ENCODE measurements at regions not wholly inside any gene's neighbourhood (a gene's known extent, or its start where the extent isn't known, plus 50 kb on each side); places are given as distances from the start of the nearest gene placed in this dataset.
"Not testable (repeated sequence)": the region's sequence is repeated elsewhere in the genome, so short reads cannot be mapped to it uniquely, and the experiment has no call there.

DNA sequence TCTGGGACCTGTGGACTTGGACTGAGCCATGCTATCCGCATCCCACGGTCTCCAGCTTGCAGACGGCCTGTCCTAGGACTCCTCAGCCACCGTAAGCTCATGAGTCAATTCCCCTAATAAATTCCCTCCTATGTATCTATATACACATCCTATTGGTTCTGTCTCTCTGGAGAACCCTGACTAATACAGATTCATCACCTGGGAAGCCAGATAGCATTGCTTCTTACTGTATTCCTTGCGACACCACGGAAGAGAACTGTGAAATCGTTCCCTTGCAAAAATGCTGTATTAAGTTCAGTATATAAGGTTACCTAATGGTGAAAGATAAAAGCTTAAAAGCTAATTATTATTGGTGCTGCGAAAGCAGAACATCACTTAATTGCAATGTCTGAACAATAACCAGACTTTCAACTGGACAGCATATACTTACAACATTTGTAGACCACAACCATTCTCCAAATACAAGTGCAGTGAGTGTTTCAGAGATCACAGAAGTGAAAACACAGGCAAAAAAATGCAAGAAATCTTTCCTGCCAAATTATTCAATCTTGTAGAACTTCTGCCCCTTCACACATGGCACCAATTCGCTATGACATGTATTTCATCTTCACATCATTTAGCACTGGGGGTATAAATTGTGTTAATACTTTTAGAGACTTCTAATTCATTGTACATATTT, 352.9 kb downstream of the TXNL1 start:
- H3K36me3 ChIP-seq (ENCODE audit: control insufficient read depth, insufficient read depth, low read length): no peaks in the 10 kb centered on the region
- H3K4me1 ChIP-seq (ENCODE audit: control insufficient read depth, insufficient read depth, low read length): no peaks in the 10 kb centered on the region
- no peak overlapping the region for H3K9ac ChIP-seq (ENCODE audit: low read depth, low read length)
- no peaks in the 10 kb centered on the region for H3K9me3 ChIP-seq (ENCODE audit: control insufficient read depth, insufficient read depth, low read length)
- no peak overlapping the region for H3K4me3 ChIP-seq (ENCODE audit: low read depth, low read length)
- H3K27me3 ChIP-seq (ENCODE audit: control insufficient read depth, insufficient read depth, low read length): no peaks in the 10 kb centered on the region

DNA sequence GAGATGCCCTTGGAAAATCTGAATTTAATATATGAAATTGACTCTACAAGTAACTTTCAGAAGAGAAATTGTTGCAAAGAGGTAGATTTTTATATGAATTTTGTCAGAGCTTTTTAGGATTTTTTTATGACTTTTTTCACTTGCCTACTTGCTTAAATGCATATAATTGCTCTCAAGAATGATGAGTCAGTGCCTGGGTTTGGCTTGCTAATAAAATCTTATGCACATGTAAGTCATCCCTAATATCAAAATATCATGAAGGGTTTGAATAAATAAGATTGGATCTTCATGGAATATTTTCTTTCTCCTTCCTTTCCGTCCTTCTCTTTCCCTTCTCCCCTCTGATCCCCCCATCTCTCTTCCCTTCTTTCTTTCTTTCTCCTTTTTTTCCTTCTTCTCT, 354.1 kb downstream of the TXNL1 start:
- no peaks in the 10 kb centered on the region for H3K9me3 ChIP-seq (ENCODE audit: control insufficient read depth, insufficient read depth, low read length)
- H3K4me1 ChIP-seq (ENCODE audit: control insufficient read depth, insufficient read depth, low read length): no peaks in the 10 kb centered on the region
- H3K27me3 ChIP-seq (ENCODE audit: control insufficient read depth, insufficient read depth, low read length): no peaks in the 10 kb centered on the region
- no peak overlapping the region for H3K4me3 ChIP-seq (ENCODE audit: low read depth, low read length)
- no peak overlapping the region for H3K9ac ChIP-seq (ENCODE audit: low read depth, low read length)
- H3K36me3 ChIP-seq (ENCODE audit: control insufficient read depth, insufficient read depth, low read length): no peaks in the 10 kb centered on the region

DNA sequence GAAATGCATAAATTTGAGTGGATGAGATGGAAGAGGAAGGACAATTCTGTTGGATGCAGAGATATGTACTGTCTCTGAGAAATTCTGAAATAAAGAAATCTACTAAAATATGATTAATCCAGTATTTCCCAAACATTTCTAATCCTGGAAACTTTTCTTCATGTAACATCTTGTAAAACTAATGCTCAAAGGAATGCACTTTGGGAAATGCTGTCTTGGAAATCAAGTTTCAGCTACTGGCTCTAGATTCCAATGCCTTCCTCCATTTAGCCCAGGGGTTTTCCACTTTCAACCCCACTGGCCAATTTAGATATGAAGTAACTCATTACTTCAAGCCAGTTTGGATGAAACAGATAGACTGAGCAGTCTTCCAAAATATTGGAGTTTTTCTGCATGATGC, 355.1 kb downstream of the TXNL1 start:
- Histone ChIP-seq H3K27me3 (ENCODE audit: control insufficient read depth, insufficient read depth, low read length) (no peaks in the 10 kb centered on the region), H3K4me1 (ENCODE audit: control insufficient read depth, insufficient read depth, low read length) (no peaks in the 10 kb centered on the region), H3K9ac (ENCODE audit: low read depth, low read length) (no peak overlapping the region), H3K4me3 (ENCODE audit: low read depth, low read length) (no peak overlapping the region), H3K9me3 (ENCODE audit: control insufficient read depth, insufficient read depth, low read length) (no peaks in the 10 kb centered on the region), H3K36me3 (ENCODE audit: control insufficient read depth, insufficient read depth, low read length) (no peaks in the 10 kb centered on the region)

DNA sequence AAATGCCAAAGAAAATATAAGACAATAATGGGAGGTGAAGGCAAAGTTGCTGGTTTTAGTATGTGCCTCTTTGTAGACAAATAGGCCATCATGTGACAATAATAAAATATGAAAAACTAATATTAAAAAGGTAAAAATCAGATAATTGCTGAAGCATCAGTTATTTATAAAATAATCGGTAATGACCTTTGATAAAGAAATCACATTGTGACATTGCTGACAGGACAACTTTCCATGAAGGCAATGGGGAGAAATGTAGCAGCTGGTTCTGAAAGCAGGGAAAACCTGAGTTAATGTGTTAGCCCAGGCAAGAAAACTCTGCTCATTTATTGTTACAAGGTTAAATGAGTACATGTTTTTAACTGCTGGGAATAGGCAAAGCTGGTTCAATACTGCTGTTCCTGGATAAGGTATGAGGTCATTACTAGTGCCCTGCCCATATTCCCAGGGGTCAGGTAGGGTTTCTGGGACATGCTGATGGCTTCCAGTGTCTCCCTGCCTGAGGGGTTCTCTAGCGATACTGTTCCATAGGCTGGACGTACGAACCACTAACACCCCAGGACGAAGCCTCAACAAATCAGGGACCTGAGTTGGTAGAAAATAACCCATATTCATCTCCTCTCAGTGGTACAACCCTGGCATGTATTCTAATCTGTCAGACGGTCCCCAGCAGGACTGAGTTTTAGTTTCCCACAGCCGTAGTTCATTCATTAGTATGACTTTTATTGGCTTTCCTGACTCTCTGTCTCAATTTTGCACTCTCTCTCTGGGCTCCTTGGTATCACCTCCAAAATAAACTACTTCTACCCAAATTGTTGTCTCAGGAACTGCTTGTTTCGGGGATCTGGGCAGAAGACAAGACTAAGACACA, 355.9 kb downstream of the TXNL1 start:
- Histone ChIP-seq H3K4me1 (ENCODE audit: control insufficient read depth, insufficient read depth, low read length) (no peaks in the 10 kb centered on the region), H3K9ac (ENCODE audit: low read depth, low read length) (no peak overlapping the region), H3K27me3 (ENCODE audit: control insufficient read depth, insufficient read depth, low read length) (no peaks in the 10 kb centered on the region), H3K36me3 (ENCODE audit: control insufficient read depth, insufficient read depth, low read length) (no peaks in the 10 kb centered on the region), H3K4me3 (ENCODE audit: low read depth, low read length) (no peak overlapping the region), H3K9me3 (ENCODE audit: control insufficient read depth, insufficient read depth, low read length) (no peaks in the 10 kb centered on the region)

DNA sequence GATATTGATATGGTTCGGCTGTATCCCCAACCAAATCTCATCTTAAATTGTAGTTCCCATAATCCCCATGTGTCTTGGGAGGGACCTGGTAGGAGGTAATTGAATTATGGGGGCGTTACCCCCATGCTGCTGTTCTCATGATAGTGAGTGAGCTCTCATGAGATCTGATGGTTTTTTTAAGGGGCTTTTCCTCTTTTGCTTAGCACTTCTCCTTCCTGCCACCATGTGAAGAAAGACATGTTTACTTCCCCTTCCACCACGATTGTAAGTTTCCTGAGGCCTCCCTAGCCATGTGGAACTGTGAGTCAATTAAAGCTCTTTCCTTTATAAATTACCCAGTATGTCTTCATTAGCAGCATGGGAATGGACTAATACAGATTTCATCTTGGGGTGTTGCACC, 358.6 kb downstream of the TXNL1 start:
- H3K4me1 ChIP-seq (ENCODE audit: control insufficient read depth, insufficient read depth, low read length); H3K9me3 ChIP-seq (ENCODE audit: control insufficient read depth, insufficient read depth, low read length); H3K9ac ChIP-seq (ENCODE audit: low read depth, low read length); H3K27me3 ChIP-seq (ENCODE audit: control insufficient read depth, insufficient read depth, low read length); H3K36me3 ChIP-seq (ENCODE audit: control insufficient read depth, insufficient read depth, low read length); H3K4me3 ChIP-seq (ENCODE audit: low read depth, low read length): not testable (repeated sequence)

DNA sequence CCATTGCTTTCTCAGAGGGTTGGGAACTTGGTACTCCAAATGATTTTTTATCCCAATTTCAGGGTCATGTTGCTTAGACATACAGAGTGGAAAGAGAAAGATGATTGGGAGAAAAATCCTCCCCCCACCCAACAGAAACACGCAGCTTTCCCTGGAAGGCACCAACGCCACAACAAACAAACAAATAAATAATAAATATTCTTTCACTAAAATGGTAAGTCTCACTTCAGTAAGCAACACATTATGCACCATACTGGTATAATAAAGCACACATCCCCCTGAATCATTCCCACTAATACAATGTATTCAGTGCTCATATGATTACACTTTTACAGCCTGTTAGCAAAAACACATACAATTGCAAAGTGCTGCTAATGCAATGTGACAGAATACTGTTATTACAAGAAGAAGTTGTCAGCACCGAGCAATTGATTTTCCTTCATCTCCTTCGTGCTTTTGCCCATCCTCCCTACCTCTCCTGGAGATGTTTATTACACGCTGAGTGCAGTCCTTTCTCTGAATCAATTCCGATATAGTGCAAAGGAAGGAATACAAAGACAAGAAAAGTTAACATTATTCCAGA, 359.9 kb downstream of the TXNL1 start:
- Histone ChIP-seq H3K4me1 (ENCODE audit: control insufficient read depth, insufficient read depth, low read length) (no peaks in the 10 kb centered on the region), H3K36me3 (ENCODE audit: control insufficient read depth, insufficient read depth, low read length) (no peaks in the 10 kb centered on the region), H3K27me3 (ENCODE audit: control insufficient read depth, insufficient read depth, low read length) (no peaks in the 10 kb centered on the region), H3K9ac (ENCODE audit: low read depth, low read length) (no peak overlapping the region), H3K4me3 (ENCODE audit: low read depth, low read length) (no peak overlapping the region), H3K9me3 (ENCODE audit: control insufficient read depth, insufficient read depth, low read length) (no peaks in the 10 kb centered on the region)

DNA sequence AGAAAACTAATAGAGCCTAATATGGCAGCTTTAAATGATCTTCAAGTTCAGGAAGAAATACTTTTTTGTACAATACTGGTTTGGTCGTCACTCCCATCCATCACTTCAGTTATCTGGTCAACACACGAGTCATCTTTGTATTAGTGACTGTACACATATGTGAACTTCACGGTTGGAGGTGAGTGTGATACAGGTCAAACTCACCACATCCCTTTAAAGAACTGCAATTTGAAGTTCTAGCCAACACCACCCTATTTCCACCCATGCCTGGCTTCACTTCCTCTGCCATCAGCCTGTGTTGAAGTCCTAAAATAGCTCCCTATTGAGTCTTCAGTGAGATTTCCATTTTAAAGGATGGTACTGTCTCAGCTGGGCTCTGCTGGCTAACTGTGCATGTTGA, 361.9 kb downstream of the TXNL1 start:
- Histone ChIP-seq H3K27me3 (ENCODE audit: control insufficient read depth, insufficient read depth, low read length) (no peaks in the 10 kb centered on the region), H3K36me3 (ENCODE audit: control insufficient read depth, insufficient read depth, low read length) (no peaks in the 10 kb centered on the region), H3K4me1 (ENCODE audit: control insufficient read depth, insufficient read depth, low read length) (no peaks in the 10 kb centered on the region), H3K9me3 (ENCODE audit: control insufficient read depth, insufficient read depth, low read length) (no peaks in the 10 kb centered on the region), H3K9ac (ENCODE audit: low read depth, low read length) (no peak overlapping the region), H3K4me3 (ENCODE audit: low read depth, low read length) (no peak overlapping the region)

DNA sequence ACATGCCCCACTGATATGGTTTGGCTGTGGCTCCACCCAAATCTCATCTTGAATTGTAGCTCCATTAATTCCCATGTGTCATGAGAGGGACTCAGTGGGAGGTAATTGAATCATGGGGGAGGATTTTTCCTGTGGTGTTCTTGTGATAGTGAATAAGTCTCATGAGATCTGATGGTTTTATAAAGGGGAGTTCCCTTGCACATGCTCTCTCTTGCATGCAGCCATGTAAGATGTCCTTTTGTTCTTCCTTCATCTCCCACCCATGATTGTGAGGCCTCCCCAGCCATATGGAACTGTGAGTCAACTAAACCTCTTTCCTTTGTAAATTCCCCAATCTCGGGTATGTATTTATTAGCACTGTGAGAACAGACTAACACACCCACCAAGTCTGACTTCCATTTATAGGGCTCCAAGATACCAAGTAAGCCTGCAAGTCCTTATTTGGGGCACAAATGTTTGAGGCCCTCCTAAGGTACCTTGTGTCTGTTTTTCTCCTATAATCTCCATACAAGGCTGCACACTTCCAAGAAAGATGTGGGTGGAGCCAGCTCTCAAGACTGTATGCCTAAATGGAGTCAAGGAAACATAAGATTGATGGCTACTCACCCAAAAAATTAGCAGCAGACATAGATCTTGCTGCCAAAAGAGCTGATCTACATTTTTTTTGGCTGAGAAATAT, 364.7 kb downstream of the TXNL1 start:
- no peaks in the 10 kb centered on the region for H3K27me3 ChIP-seq (ENCODE audit: control insufficient read depth, insufficient read depth, low read length)
- no peaks in the 10 kb centered on the region for H3K4me1 ChIP-seq (ENCODE audit: control insufficient read depth, insufficient read depth, low read length)
- H3K9ac ChIP-seq (ENCODE audit: low read depth, low read length): no peak overlapping the region
- no peak overlapping the region for H3K4me3 ChIP-seq (ENCODE audit: low read depth, low read length)
- no peaks in the 10 kb centered on the region for H3K9me3 ChIP-seq (ENCODE audit: control insufficient read depth, insufficient read depth, low read length)
- no peaks in the 10 kb centered on the region for H3K36me3 ChIP-seq (ENCODE audit: control insufficient read depth, insufficient read depth, low read length)

DNA sequence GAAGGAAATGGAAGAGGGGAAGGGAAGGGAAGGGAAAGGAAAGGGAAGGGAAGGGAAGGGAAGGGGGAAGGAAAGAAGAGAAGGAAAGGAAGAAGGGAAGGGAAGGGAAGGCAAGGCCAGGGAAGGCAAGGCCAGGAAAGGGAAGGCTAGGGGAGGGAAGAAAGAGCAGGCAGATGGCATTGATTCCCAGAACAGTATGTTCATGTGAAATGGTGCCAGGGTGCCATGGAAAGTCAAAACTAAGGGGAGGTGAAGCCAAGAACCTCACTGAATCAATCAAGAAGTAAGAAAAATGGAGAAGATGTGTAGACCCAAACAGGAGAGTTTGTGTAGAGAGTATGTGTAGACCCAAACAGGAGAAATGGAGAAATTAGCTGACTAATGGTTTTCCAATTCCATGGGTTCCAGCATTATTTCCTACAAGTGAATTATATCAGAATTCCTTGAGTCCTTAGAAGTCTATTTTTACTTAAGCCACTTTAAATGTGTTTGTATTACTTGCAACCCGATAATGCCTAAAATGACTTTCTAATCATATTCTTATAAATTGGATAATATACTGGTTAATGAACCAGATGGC, 367.6 kb downstream of the TXNL1 start:
- Histone ChIP-seq H3K9ac (ENCODE audit: low read depth, low read length) (no peak overlapping the region), H3K36me3 (ENCODE audit: control insufficient read depth, insufficient read depth, low read length) (no peaks in the 10 kb centered on the region), H3K4me3 (ENCODE audit: low read depth, low read length) (no peak overlapping the region), H3K27me3 (ENCODE audit: control insufficient read depth, insufficient read depth, low read length) (no peaks in the 10 kb centered on the region), H3K9me3 (ENCODE audit: control insufficient read depth, insufficient read depth, low read length) (no peaks in the 10 kb centered on the region), H3K4me1 (ENCODE audit: control insufficient read depth, insufficient read depth, low read length) (no peaks in the 10 kb centered on the region)

DNA sequence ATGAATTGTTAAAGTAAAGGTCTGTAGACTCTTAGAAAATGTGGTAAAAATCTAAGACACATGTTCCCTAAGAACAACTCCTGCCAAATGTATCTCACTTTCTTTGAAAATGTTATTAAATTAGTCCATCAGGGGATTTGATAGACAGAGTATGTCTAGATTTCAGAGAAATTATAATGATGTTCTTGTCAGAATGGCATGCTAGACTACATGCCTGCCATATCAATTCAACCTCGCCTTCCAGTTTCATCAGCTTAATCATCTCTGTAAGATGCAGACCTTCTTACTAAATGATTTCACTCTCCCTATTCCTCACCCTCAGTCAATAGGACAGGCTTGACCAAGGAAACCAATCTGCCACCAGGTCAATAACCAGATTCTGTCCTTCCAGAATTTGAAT, 368.4 kb downstream of the TXNL1 start:
- Histone ChIP-seq H3K36me3 (ENCODE audit: control insufficient read depth, insufficient read depth, low read length) (no peaks in the 10 kb centered on the region), H3K4me1 (ENCODE audit: control insufficient read depth, insufficient read depth, low read length) (no peaks in the 10 kb centered on the region), H3K9me3 (ENCODE audit: control insufficient read depth, insufficient read depth, low read length) (no peaks in the 10 kb centered on the region), H3K4me3 (ENCODE audit: low read depth, low read length) (no peak overlapping the region), H3K9ac (ENCODE audit: low read depth, low read length) (no peak overlapping the region), H3K27me3 (ENCODE audit: control insufficient read depth, insufficient read depth, low read length) (no peaks in the 10 kb centered on the region)

DNA sequence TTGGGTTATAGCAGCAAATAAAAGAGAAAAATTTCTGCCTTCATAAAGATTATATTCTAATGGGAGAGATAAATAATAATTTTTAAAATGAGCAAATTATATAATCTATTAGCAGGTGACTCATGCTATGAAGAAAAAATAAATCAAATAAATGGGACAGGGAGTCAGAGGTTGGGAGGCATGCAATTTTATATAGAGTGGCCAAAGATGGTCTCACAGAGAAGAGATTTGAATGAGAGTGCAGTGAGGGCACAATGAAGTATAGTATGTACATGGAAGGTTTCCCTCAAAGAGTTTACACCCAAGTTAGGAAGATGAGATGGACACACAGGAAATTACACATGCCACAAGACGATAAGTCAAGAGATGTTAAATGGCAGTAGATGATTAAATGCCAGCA, 369.4 kb downstream of the TXNL1 start:
- no peak overlapping the region for H3K9ac ChIP-seq (ENCODE audit: low read depth, low read length)
- no peak overlapping the region for H3K4me3 ChIP-seq (ENCODE audit: low read depth, low read length)
- no peaks in the 10 kb centered on the region for H3K9me3 ChIP-seq (ENCODE audit: control insufficient read depth, insufficient read depth, low read length)
- H3K27me3 ChIP-seq (ENCODE audit: control insufficient read depth, insufficient read depth, low read length): no peaks in the 10 kb centered on the region
- H3K36me3 ChIP-seq (ENCODE audit: control insufficient read depth, insufficient read depth, low read length): no peaks in the 10 kb centered on the region
- H3K4me1 ChIP-seq (ENCODE audit: control insufficient read depth, insufficient read depth, low read length): no peaks in the 10 kb centered on the region
